ENCODE measurements at regions not wholly inside any gene's neighbourhood (a gene's known extent, or its start where the extent isn't known, plus 50 kb on each side); places are given as distances from the start of the nearest gene placed in this dataset.

GRCh38 chr5:30956251-30956650 is 237.2 kb upstream of the CDH6 start:
- intact Hi-C loops (cut with micrococcal nuclease) = no loop called here

DNA sequence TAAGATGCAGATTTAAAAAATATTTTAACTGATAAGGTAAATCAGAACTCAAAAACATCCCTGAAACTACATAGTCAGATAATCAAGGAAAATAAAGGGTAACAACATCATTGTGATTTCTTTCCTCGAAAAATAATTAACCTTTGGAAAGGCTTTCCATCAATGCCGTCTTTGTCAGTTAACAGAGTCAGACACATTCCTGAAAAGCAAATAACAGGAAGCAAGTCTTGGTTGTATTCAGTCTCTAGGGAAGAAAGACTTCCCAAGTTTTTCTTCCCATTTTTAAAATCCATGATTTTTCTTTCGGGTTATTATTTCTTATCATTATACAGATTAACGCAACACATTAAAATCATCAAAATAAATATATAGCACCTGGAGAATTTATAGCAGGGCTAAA is 256.4 kb upstream of the CDH6 start:
- no peak overlapping the region for H3K4me3 Mint-ChIP-seq
- H3K36me3 Mint-ChIP-seq = no peaks in the 10 kb centered on the region
- intact Hi-C loops (cut with micrococcal nuclease) = no loop called here
- no peaks in the 10 kb centered on the region for H3K27me3 Mint-ChIP-seq
- ChIA-PET CTCF (no interaction called here), POLR2A (no interaction called here)
- DNase-seq = no peak
- no peaks in the 10 kb centered on the region for H3K4me1 Mint-ChIP-seq (ENCODE audit: low read depth)
- no peak overlapping the region for H3K27ac Mint-ChIP-seq
- peaks cover 5% of the 10 kb centered on the region for H3K9me3 Mint-ChIP-seq

More at GRCh38 chr5:30956251-30956650, 237.2 kb upstream of the CDH6 start:
- Mint-ChIP-seq H3K9me3 (peaks cover 11% of the 10 kb centered on the region), H3K27me3 (no peaks in the 10 kb centered on the region), H3K4me1 (ENCODE audit: low read depth) (no peaks in the 10 kb centered on the region), H3K36me3 (no peaks in the 10 kb centered on the region), H3K4me3 (no peak overlapping the region), H3K27ac (no peak overlapping the region)
- CTCF ChIA-PET = no interaction called here
- POLR2A ChIA-PET = no interaction called here
- DNase-seq = no peak

- peaks cover 14% of the 10 kb centered on the region for H3K9me3 Mint-ChIP-seq
- POLR2A ChIA-PET = no interaction called here
- no peak overlapping the region for H3K27ac Mint-ChIP-seq
- intact Hi-C loops (cut with micrococcal nuclease) = no loop called here
- H3K4me1 Mint-ChIP-seq (ENCODE audit: low read depth) = no peaks in the 10 kb centered on the region
- no peaks in the 10 kb centered on the region for H3K36me3 Mint-ChIP-seq
- no peaks in the 10 kb centered on the region for H3K27me3 Mint-ChIP-seq
- no peak overlapping the region for H3K4me3 Mint-ChIP-seq
- DNase-seq = no peak
- CTCF ChIA-PET = no interaction called here
Measured at GRCh38 chr5:30933599-30933998, 259.9 kb upstream of the CDH6 start.

DNA sequence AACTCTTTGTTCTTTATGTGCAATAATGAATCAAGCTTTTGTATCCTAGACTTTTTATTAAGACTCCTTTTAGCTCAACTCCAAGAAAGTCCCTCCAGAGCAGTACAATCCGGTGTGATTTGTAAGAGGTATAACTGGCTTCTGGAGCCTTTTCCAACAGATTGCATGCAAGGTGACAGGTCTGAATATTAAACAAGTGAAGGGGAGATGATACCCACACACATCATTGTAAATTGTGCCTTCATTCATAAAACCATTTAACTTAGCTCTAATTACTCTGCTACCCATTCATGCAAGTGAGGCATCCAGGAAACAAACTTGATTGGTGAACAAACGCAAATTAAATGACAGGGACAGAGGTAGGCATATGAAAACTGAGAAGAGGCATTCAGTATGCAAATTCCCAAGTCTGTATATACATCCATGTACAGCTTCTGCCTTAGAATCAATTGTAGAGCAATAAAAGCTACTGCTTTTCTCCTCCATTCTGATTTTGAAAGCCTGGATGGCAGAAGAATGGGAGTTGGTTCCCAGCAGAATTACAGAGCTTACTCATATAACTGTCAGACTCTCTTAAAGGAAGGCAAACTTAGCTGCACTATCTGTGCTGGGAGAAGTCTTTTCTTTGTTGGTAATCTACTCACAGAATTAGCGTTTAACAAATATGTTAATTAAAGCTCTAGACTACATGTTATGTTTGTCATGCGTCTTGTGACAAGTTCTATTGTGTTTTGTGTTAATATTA is 261.0 kb upstream of the CDH6 start:
- ChIA-PET POLR2A (no interaction called here), CTCF (no interaction called here)
- H3K4me3 Mint-ChIP-seq = no peak overlapping the region
- H3K36me3 Mint-ChIP-seq = no peaks in the 10 kb centered on the region
- intact Hi-C loops (cut with micrococcal nuclease) = no loop called here
- H3K4me1 Mint-ChIP-seq (ENCODE audit: low read depth) = no peaks in the 10 kb centered on the region
- no peaks in the 10 kb centered on the region for H3K27me3 Mint-ChIP-seq
- H3K9me3 Mint-ChIP-seq = peaks cover 14% of the 10 kb centered on the region
- H3K27ac Mint-ChIP-seq = no peak overlapping the region
- DNase-seq = no peak

DNA sequence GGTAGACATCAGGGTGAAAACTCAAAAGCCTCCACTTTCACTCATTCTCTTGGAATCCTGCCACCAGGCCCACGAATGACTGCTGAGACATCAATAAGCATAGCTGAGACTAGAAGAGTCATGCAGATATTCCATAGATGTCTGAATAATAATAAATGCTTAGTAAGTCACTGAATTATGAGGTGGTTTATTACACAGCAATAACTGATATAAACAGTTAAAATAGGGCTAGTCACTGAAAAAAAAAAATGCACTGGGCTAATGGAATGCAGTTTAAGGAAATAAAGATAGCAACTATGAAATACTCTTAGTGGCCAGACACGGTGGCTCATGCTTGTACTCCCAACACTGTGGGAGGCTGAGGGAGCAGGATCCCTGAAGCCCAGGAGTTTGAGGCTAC is 262.8 kb upstream of the CDH6 start:
- Mint-ChIP-seq H3K4me1 (ENCODE audit: low read depth) (no peaks in the 10 kb centered on the region), H3K9me3 (peaks cover 14% of the 10 kb centered on the region), H3K36me3 (no peaks in the 10 kb centered on the region), H3K27ac (no peak overlapping the region), H3K4me3 (no peak overlapping the region), H3K27me3 (no peaks in the 10 kb centered on the region)
- CTCF ChIA-PET = no interaction called here
- intact Hi-C loops (cut with micrococcal nuclease) = no loop called here
- POLR2A ChIA-PET = no interaction called here
- no peak for DNase-seq

DNA sequence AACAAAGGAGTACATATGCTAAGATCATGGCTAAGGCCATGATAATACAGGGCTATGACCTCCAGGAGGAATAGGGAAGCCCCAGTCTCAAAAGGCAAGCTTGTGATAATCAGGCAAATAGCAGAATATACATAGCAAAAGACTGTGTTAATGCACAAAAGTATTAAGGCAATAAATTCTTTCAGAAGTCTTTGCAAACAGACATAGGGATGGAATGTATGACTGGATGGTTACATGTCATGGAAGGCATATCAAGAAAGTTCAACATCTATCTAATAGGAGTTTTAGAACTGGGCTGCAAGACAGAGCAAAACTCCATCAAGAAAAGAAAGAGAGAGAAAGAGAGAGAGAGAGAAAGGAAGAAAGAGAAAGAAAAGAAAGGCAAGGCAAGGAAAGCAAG is 264.5 kb upstream of the CDH6 start:
- ChIA-PET CTCF (no interaction called here), POLR2A (no interaction called here)
- no peak for DNase-seq
- no peaks in the 10 kb centered on the region for H3K27me3 Mint-ChIP-seq
- H3K4me1 Mint-ChIP-seq (ENCODE audit: low read depth) = no peaks in the 10 kb centered on the region
- H3K36me3 Mint-ChIP-seq = no peaks in the 10 kb centered on the region
- no peak overlapping the region for H3K4me3 Mint-ChIP-seq
- no peak overlapping the region for H3K27ac Mint-ChIP-seq
- H3K9me3 Mint-ChIP-seq = peaks cover 15% of the 10 kb centered on the region
- intact Hi-C loops (cut with micrococcal nuclease) = no loop called here

GRCh38 chr5:30926218-30926617 is 267.3 kb upstream of the CDH6 start:
- Mint-ChIP-seq H3K27ac (no peak overlapping the region), H3K27me3 (no peaks in the 10 kb centered on the region), H3K4me3 (no peak overlapping the region), H3K4me1 (ENCODE audit: low read depth) (no peaks in the 10 kb centered on the region), H3K9me3 (peaks cover 16% of the 10 kb centered on the region), H3K36me3 (no peaks in the 10 kb centered on the region)
- CTCF ChIA-PET = no interaction called here
- intact Hi-C loops (cut with micrococcal nuclease) = no loop called here
- DNase-seq = no peak
- POLR2A ChIA-PET = no interaction called here

GRCh38 chr5:30921388-30921787 is 272.1 kb upstream of the CDH6 start:
- DNase-seq = no peak
- CTCF ChIA-PET = no interaction called here
- no peaks in the 10 kb centered on the region for H3K27me3 Mint-ChIP-seq
- no peak overlapping the region for H3K27ac Mint-ChIP-seq
- H3K9me3 Mint-ChIP-seq = peaks cover 9% of the 10 kb centered on the region
- POLR2A ChIA-PET = no interaction called here
- H3K36me3 Mint-ChIP-seq = no peaks in the 10 kb centered on the region
- intact Hi-C loops (cut with micrococcal nuclease) = no loop called here
- no peaks in the 10 kb centered on the region for H3K4me1 Mint-ChIP-seq (ENCODE audit: low read depth)
- no peak overlapping the region for H3K4me3 Mint-ChIP-seq

- Mint-ChIP-seq H3K4me3 (no peak overlapping the region), H3K36me3 (no peaks in the 10 kb centered on the region), H3K4me1 (ENCODE audit: low read depth) (no peaks in the 10 kb centered on the region), H3K27ac (no peak overlapping the region), H3K27me3 (no peaks in the 10 kb centered on the region), H3K9me3 (peaks cover 3% of the 10 kb centered on the region)
- intact Hi-C loops (cut with micrococcal nuclease) = no loop called here
- ChIA-PET CTCF (no interaction called here), POLR2A (no interaction called here)
- DNase-seq = no peak
Measured at GRCh38 chr5:30918171-30918570, 275.3 kb upstream of the CDH6 start.

DNA sequence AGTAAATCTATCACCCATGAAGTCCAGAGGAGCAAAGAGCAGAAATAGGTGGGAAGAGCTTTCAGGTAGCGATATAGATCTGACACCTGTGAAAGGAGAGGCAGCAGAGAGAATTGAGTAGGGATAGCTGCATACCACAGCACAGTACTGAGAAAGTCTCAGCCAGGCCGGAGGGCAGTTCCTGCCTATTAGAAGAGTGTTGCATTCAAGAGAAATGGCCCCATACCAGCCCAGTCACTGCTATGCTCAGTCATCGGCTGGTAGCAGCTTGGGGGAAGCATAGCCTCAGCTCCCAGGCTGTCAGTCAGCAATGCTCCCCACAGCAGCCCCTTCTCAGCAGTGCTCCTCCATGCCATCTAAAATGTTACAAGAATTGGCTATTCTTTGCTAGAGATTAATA is 285.1 kb upstream of the CDH6 start:
- H3K27me3 Mint-ChIP-seq = no peaks in the 10 kb centered on the region
- H3K27ac Mint-ChIP-seq = no peak overlapping the region
- intact Hi-C loops (cut with micrococcal nuclease) = no loop called here
- H3K9me3 Mint-ChIP-seq = peaks cover 13% of the 10 kb centered on the region
- DNase-seq = no peak
- H3K4me1 Mint-ChIP-seq (ENCODE audit: low read depth) = no peaks in the 10 kb centered on the region
- no peaks in the 10 kb centered on the region for H3K36me3 Mint-ChIP-seq
- POLR2A ChIA-PET = no interaction called here
- CTCF ChIA-PET = no interaction called here
- no peak overlapping the region for H3K4me3 Mint-ChIP-seq

- Mint-ChIP-seq H3K4me1 (ENCODE audit: low read depth) (no peaks in the 10 kb centered on the region), H3K4me3 (no peak overlapping the region), H3K9me3 (peaks cover 8% of the 10 kb centered on the region), H3K27me3 (no peaks in the 10 kb centered on the region), H3K36me3 (no peaks in the 10 kb centered on the region), H3K27ac (no peak overlapping the region)
- intact Hi-C loops (cut with micrococcal nuclease) = no loop called here
- CTCF ChIA-PET = no interaction called here
- POLR2A ChIA-PET = no interaction called here
- no peak for DNase-seq
Measured at GRCh38 chr5:30900367-30900766, 293.1 kb upstream of the CDH6 start.

DNA sequence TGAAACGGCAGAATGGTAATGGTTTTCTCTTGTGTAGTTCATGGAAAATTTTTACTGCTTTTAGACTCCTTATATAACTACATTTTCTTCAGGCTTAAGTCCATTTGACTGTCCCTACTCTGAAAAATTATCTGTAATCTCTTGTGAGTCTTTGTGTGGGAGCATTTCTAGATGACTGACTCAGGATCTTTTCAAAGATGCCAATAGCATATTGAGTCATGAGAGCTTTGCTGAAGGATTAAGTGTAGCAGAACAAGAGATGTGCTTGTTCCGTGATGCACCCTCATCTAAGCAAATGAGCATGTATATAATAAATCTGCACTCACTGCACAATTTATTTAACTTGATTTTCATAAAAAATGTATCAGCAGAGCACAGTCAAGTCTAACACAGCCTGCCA is 298.7 kb upstream of the CDH6 start:
- CTCF ChIA-PET = no interaction called here
- H3K4me1 Mint-ChIP-seq (ENCODE audit: low read depth) = no peaks in the 10 kb centered on the region
- no peaks in the 10 kb centered on the region for H3K27me3 Mint-ChIP-seq
- H3K36me3 Mint-ChIP-seq = no peaks in the 10 kb centered on the region
- H3K4me3 Mint-ChIP-seq = no peak overlapping the region
- DNase-seq = no peak
- H3K27ac Mint-ChIP-seq = no peak overlapping the region
- intact Hi-C loops (cut with micrococcal nuclease) = no loop called here
- POLR2A ChIA-PET = no interaction called here
- peaks cover 15% of the 10 kb centered on the region for H3K9me3 Mint-ChIP-seq

DNA sequence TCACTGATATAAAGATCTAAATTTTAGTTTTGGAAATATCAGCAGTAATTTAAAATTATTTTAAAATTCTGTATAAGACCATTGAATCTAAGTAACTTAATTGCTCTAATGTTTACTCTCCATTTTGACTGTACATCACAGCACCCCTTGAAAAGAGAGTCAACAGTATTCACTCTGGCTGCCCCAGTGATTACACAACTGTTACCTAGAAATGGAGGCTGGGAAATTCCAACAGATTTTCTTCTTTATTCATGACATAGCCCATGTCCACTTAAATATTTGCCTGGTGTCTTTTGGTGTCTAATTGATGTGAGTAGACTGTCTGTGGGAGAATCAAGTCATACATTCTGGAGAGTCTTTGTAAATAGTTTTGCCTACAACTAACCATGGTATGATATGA is 301.8 kb upstream of the CDH6 start:
- H3K4me3 Mint-ChIP-seq = no peak overlapping the region
- no peak overlapping the region for H3K27ac Mint-ChIP-seq
- no peaks in the 10 kb centered on the region for H3K27me3 Mint-ChIP-seq
- DNase-seq = no peak
- intact Hi-C loops (cut with micrococcal nuclease) = no loop called here
- H3K4me1 Mint-ChIP-seq (ENCODE audit: low read depth) = no peaks in the 10 kb centered on the region
- H3K36me3 Mint-ChIP-seq = no peaks in the 10 kb centered on the region
- peaks cover 11% of the 10 kb centered on the region for H3K9me3 Mint-ChIP-seq
- CTCF ChIA-PET = no interaction called here
- POLR2A ChIA-PET = no interaction called here

- intact Hi-C loops (cut with micrococcal nuclease) = no loop called here
- Mint-ChIP-seq H3K27me3 (no peaks in the 10 kb centered on the region), H3K36me3 (no peaks in the 10 kb centered on the region), H3K4me3 (no peak overlapping the region), H3K4me1 (ENCODE audit: low read depth) (no peaks in the 10 kb centered on the region), H3K27ac (no peak overlapping the region), H3K9me3 (peaks cover 10% of the 10 kb centered on the region)
- ChIA-PET CTCF (no interaction called here), POLR2A (no interaction called here)
- DNase-seq = no peak
Measured at GRCh38 chr5:30890377-30890776, 303.1 kb upstream of the CDH6 start.

Measured in activated CD4-positive, alpha-beta memory T cell treated with anti-CD3 and anti-CD28 coated beads for 36 hours (primary cell).